ENCODE measurements at regions not wholly inside any gene's neighbourhood (a gene's known extent, or its start where the extent isn't known, plus 50 kb on each side); places are given as distances from the start of the nearest gene placed in this dataset.

GRCh38 chr10:111186358-111186757 lies 109.5 kb downstream of the ADRA2A start:
- no peak overlapping the region for H2BK120ac ChIP-seq (ENCODE audit: low read depth, low read length, poor library complexity, severe bottlenecking)
- H3K27me3 ChIP-seq (ENCODE audit: insufficient read depth, low read length) = no peaks in the 10 kb centered on the region
- no peak overlapping the region for H4K91ac ChIP-seq (ENCODE audit: insufficient read length, low read depth, low read length)
- H3K79me1 ChIP-seq (ENCODE audit: insufficient read depth, low read depth, low read length, poor library complexity, severe bottlenecking) = no peaks in the 10 kb centered on the region
- H4K20me1 ChIP-seq (ENCODE audit: control insufficient read depth, insufficient read depth, insufficient read length) = no peaks in the 10 kb centered on the region
- no peak overlapping the region for H4K5ac ChIP-seq (ENCODE audit: insufficient read length, low read depth, low read length)
- Mint-ChIP-seq H3K27ac (no peak overlapping the region), H3K36me3 (ENCODE audit: insufficient read depth in 1 of 3, low read depth in 3 of 3) (no peaks in the 10 kb centered on the region), H3K9me3 (peaks cover 2 to 3% of the 10 kb centered on the region in 2 experiments; a peak in 2 of 5 replicates), H3K4me1 (no peaks in the 10 kb centered on the region), H3K4me3 (no peak overlapping the region; a peak in 1 of 5 replicates), H3K27me3 (ENCODE audit: low read depth) (no peaks in the 10 kb centered on the region; the same call in none of the 2 replicates)
- no peak overlapping the region for H3K18ac ChIP-seq (ENCODE audit: insufficient read length, low read depth, low read length)
- H2AFZ ChIP-seq (ENCODE audit: low read length) = no peak overlapping the region
- no peaks in the 10 kb centered on the region for H3K4me1 ChIP-seq (ENCODE audit: insufficient read depth, low read length)
- no CpG with 5 or more reads among the region's 1 CpG for WGBS (ENCODE audit: extremely low coverage, insufficient read length, low lambda C conversion rate)
- H3K27ac ChIP-seq (ENCODE audit: insufficient read length, low read depth, low read length) = no peak overlapping the region
- no peak for TF ChIP-seq CTCF (conservative IDR thresholded peaks at IDR 0.05)
- no peaks in the 10 kb centered on the region for H3K9me3 ChIP-seq (ENCODE audit: control insufficient read depth, low read depth, low read length)
- H3K4ac ChIP-seq (ENCODE audit: low read depth, low read length) = no peak overlapping the region
- no peak overlapping the region for H3K23ac ChIP-seq (ENCODE audit: insufficient read length, low read depth, low read length)
- no peaks in the 10 kb centered on the region for H3K23me2 ChIP-seq (ENCODE audit: insufficient read length, low read depth, low read length, poor library complexity, severe bottlenecking)
- H3K14ac ChIP-seq (ENCODE audit: insufficient read depth, low read length) = no peak overlapping the region
- no peak overlapping the region for H3T11ph ChIP-seq (ENCODE audit: low read length)
- DNase-seq = no peak
- H2BK5ac ChIP-seq (ENCODE audit: insufficient read length, low read length) = no peak overlapping the region
- H3K4me2 ChIP-seq (ENCODE audit: insufficient read depth, insufficient read length, low read length) = no peak overlapping the region
- no peak overlapping the region for H2BK20ac ChIP-seq (ENCODE audit: low read depth, low read length, poor library complexity, severe bottlenecking)
- H3K56ac ChIP-seq (ENCODE audit: insufficient read length, low read depth, low read length) = no peak overlapping the region
- H3K9ac ChIP-seq (ENCODE audit: extremely low read depth, insufficient read length, low read length) = no peak overlapping the region
- no peak overlapping the region for H2BK12ac ChIP-seq (ENCODE audit: insufficient read length, low read depth, low read length)
- no peak overlapping the region for H2BK15ac ChIP-seq (ENCODE audit: low read depth, low read length)
- H3K79me2 ChIP-seq (ENCODE audit: insufficient read depth, low read length) = no peaks in the 10 kb centered on the region
- no peak overlapping the region for H4K8ac ChIP-seq (replicated peaks; ENCODE audit: insufficient read length, low read depth, low read length)
- no peak overlapping the region for H2AK5ac ChIP-seq (ENCODE audit: insufficient read length, low read length)
